Type B pancreatic cell (in vitro differentiated cells): ENCODE measurements at regions not wholly inside any gene's neighbourhood (a gene's known extent, or its start where the extent isn't known, plus 50 kb on each side); places are given as distances from the start of the nearest gene placed in this dataset.

ENCODE experiments used
- DNase-seq: peaks from one replicate; pipeline ENCODE4 v3.0.0; 2021; ENCODE audit warnings: mixed read lengths; ENCODE audit not compliant: unreplicated experiment; ENCODE audit errors: extremely low spot score
- H3K27ac Mint-ChIP-seq: 2 replicates; pipeline ENCODE4 v1.8.0; 2021; ENCODE audit warnings: mild to moderate bottlenecking, mixed read lengths
- H3K27me3 Mint-ChIP-seq: 2 replicates; pipeline ENCODE4 v1.8.0; 2021; ENCODE audit warnings: mixed read lengths
- H3K36me3 Mint-ChIP-seq: 2 replicates; pipeline ENCODE4 v1.8.0; 2021; ENCODE audit warnings: mixed read lengths
- H3K4me1 Mint-ChIP-seq: one replicate; pipeline ENCODE4 v1.8.0; 2021; ENCODE audit warnings: mixed read lengths; ENCODE audit not compliant: unreplicated experiment
- H3K4me3 Mint-ChIP-seq: 2 replicates; pipeline ENCODE4 v1.8.0; 2021; ENCODE audit warnings: mild to moderate bottlenecking, mixed read lengths
- H3K9me3 Mint-ChIP-seq: 2 replicates; pipeline ENCODE4 v1.8.0; 2021; ENCODE audit warnings: mixed read lengths
- TF ChIP-seq, protein P1 (sequence below): fragments of 200-600 bp; sonication (generic); conservative IDR thresholded peaks from 2 replicates; pipeline ENCODE4 v1.5.0; 2021; ENCODE audit warnings: antibody characterized with exemption, mild to moderate bottlenecking

DNA sequence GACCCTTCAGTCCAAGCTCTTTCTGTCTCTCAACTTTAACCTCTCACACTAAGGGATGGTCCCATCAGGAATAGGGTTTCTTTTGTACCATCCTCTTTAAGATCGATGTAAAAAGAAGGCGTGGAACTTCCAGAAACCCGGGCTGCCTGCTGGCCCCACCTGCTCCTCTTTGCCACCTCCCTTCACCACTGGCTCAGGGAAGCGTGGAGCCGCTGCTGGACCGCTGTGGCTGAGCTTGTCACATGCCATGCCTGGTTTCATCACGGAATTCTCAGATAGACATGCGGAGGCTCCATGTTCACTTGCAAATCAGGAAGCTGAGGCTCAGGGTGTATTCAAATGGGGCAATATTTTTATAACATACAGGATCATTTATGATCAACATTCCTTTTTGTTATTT, 399.7 kb downstream of the BRD1 start:
- Mint-ChIP-seq H3K36me3 (no peaks in the 10 kb centered on the region), H3K27ac (no peak overlapping the region), H3K9me3 (no peaks in the 10 kb centered on the region), H3K4me3 (no peak overlapping the region), H3K27me3 (peaks cover 76% of the 10 kb centered on the region), H3K4me1 (no peaks in the 10 kb centered on the region)
- TF ChIP-seq, protein P1, sequence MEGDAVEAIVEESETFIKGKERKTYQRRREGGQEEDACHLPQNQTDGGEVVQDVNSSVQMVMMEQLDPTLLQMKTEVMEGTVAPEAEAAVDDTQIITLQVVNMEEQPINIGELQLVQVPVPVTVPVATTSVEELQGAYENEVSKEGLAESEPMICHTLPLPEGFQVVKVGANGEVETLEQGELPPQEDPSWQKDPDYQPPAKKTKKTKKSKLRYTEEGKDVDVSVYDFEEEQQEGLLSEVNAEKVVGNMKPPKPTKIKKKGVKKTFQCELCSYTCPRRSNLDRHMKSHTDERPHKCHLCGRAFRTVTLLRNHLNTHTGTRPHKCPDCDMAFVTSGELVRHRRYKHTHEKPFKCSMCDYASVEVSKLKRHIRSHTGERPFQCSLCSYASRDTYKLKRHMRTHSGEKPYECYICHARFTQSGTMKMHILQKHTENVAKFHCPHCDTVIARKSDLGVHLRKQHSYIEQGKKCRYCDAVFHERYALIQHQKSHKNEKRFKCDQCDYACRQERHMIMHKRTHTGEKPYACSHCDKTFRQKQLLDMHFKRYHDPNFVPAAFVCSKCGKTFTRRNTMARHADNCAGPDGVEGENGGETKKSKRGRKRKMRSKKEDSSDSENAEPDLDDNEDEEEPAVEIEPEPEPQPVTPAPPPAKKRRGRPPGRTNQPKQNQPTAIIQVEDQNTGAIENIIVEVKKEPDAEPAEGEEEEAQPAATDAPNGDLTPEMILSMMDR = no peak
- peak; percentile 18 for DNase-seq

GRCh38 chr22:49427341-49427740, 400.3 kb downstream of the BRD1 start:
- H3K36me3 Mint-ChIP-seq = no peaks in the 10 kb centered on the region

GRCh38 chr22:49426618-49427266, 400.9 kb downstream of the BRD1 start:
- TF ChIP-seq, protein P1 = no peak
- Mint-ChIP-seq H3K36me3 (no peaks in the 10 kb centered on the region), H3K27me3 (peaks cover 69% of the 10 kb centered on the region), H3K4me3 (no peak overlapping the region), H3K9me3 (no peaks in the 10 kb centered on the region), H3K27ac (no peak overlapping the region), H3K4me1 (no peaks in the 10 kb centered on the region)
- DNase-seq = peak; percentile 37

More at GRCh38 chr22:49427341-49427740, 400.3 kb downstream of the BRD1 start:
- Mint-ChIP-seq H3K4me1 (no peaks in the 10 kb centered on the region), H3K9me3 (no peaks in the 10 kb centered on the region), H3K27ac (no peak overlapping the region), H3K4me3 (no peak overlapping the region), H3K27me3 (peaks cover 75% of the 10 kb centered on the region)
- DNase-seq = peak; percentile 39
- TF ChIP-seq, protein P1 = no peak

- TF ChIP-seq, protein P1 = no peak
- Mint-ChIP-seq H3K4me1 (no peaks in the 10 kb centered on the region), H3K9me3 (no peaks in the 10 kb centered on the region), H3K36me3 (no peaks in the 10 kb centered on the region), H3K27me3 (peaks cover 62% of the 10 kb centered on the region), H3K27ac (no peak overlapping the region), H3K4me3 (no peak overlapping the region)
- DNase-seq = peak; percentile 16
Observed at GRCh38 chr22:49426098-49426497, 401.6 kb downstream of the BRD1 start.

- H3K27me3 Mint-ChIP-seq = peaks cover 62% of the 10 kb centered on the region
- H3K4me1 Mint-ChIP-seq = no peaks in the 10 kb centered on the region
- DNase-seq = peak; percentile 48
Observed at GRCh38 chr22:49425356-49425755, 402.3 kb downstream of the BRD1 start.

More at GRCh38 chr22:49425356-49425755, 402.3 kb downstream of the BRD1 start:
- Mint-ChIP-seq H3K36me3 (no peaks in the 10 kb centered on the region), H3K9me3 (no peaks in the 10 kb centered on the region), H3K4me3 (no peak overlapping the region), H3K27ac (no peak overlapping the region)
- TF ChIP-seq, protein P1 = no peak
